HEK293T (cell line): ENCODE measurements at regions not wholly inside any gene's neighbourhood (a gene's known extent, or its start where the extent isn't known, plus 50 kb on each side); places are given as distances from the start of the nearest gene placed in this dataset.

Source experiments
- ARNT ChIP-seq: fragments of 450-650 bp; IDR thresholded peaks from 2 replicates; pipeline ENCODE4 v1.6.1; 2017; ENCODE audit warnings: mild to moderate bottlenecking
- BHLHE40 ChIP-seq: fragments of 450-650 bp; IDR thresholded peaks from 2 replicates; pipeline ENCODE4 v1.6.1; 2016; ENCODE audit warnings: mild to moderate bottlenecking, moderate library complexity, borderline replicate concordance
- CTBP1 ChIP-seq: fragments of 450-650 bp; IDR thresholded peaks from 2 replicates; pipeline ENCODE4 v1.6.1; 2016; ENCODE audit warnings: borderline replicate concordance
- FOXA1 ChIP-seq: fragments of 450-650 bp; IDR thresholded peaks from 2 replicates; pipeline ENCODE4 v1.6.1; 2016; ENCODE audit warnings: mild to moderate bottlenecking
- FOXK2 ChIP-seq: fragments of 450-650 bp; IDR thresholded peaks from 2 replicates; pipeline ENCODE4 v1.6.1; 2016; ENCODE audit warnings: mild to moderate bottlenecking
- FOXM1 ChIP-seq: fragments of 450-650 bp; IDR thresholded peaks from 2 replicates; pipeline ENCODE4 v1.6.1; 2017; ENCODE audit warnings: mild to moderate bottlenecking, borderline replicate concordance
- L3MBTL2 ChIP-seq: fragments of 450-650 bp; conservative IDR thresholded peaks from 2 replicates; pipeline ENCODE4 v1.6.1; 2016; ENCODE audit warnings: mild to moderate bottlenecking
- LEF1 ChIP-seq: fragments of 450-650 bp; IDR thresholded peaks from 2 replicates; pipeline ENCODE4 v1.6.1; 2017; ENCODE audit warnings: mild to moderate bottlenecking, borderline replicate concordance
- SP1 ChIP-seq: fragments of 450-650 bp; IDR thresholded peaks from 2 replicates; pipeline ENCODE4 v1.6.1; 2017
- SUZ12 ChIP-seq: fragments of 450-650 bp; IDR thresholded peaks from 2 replicates; pipeline ENCODE4 v1.6.1; 2016; ENCODE audit warnings: mild to moderate bottlenecking
- TARDBP ChIP-seq: fragments of 450-650 bp; IDR thresholded peaks from 2 replicates; pipeline ENCODE4 v1.6.1; 2016
- ZNF384 ChIP-seq: fragments of 450-650 bp; IDR thresholded peaks from 2 replicates; pipeline ENCODE4 v1.6.1; 2016
- TF ChIP-seq, protein P1 (sequence below): fragments of 450-650 bp; IDR thresholded peaks from 2 replicates; pipeline ENCODE4 v1.6.1; 2016

DNA sequence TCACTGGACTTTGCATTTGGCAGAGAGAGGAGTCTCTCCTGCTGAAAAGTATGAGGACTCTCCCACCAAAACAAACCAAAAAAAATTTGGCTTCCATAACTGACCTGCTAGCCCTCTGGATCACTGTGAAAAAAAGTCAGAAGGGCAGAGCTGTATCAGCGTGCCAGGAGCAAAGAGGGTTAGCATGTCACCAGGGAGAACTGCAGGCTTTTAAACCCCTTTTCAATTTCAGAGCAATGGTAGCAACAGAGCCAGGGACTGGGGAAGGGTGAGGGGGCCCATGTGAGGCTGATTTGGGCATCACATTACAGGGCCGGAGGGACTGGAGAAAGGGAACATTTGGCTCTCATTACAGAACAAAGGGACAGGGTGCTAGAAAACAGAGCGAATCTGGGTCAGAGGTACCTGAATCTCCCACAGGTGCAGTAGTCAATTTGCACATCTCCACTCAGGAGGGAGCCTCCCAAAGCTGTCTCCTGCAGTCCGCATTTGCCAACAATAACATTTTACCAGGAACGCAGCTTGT is 185.7 kb upstream of the EYA4 start:
- TF ChIP-seq BHLHE40 = no peak
- TF ChIP-seq, protein P1, sequence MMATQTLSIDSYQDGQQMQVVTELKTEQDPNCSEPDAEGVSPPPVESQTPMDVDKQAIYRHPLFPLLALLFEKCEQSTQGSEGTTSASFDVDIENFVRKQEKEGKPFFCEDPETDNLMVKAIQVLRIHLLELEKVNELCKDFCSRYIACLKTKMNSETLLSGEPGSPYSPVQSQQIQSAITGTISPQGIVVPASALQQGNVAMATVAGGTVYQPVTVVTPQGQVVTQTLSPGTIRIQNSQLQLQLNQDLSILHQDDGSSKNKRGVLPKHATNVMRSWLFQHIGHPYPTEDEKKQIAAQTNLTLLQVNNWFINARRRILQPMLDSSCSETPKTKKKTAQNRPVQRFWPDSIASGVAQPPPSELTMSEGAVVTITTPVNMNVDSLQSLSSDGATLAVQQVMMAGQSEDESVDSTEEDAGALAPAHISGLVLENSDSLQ = no peak
- TF ChIP-seq TARDBP = no peak
- no peak for TF ChIP-seq LEF1
- TF ChIP-seq FOXM1 = no peak
- TF ChIP-seq FOXA1 = no peak
- no peak for TF ChIP-seq ZNF384
- no peak for TF ChIP-seq CTBP1
- TF ChIP-seq FOXK2 = no peak
- TF ChIP-seq ARNT = no peak
- TF ChIP-seq SP1 = no peak
- no peak for TF ChIP-seq L3MBTL2
- no peak for TF ChIP-seq SUZ12
